Peyer's patch (tissue), 4 donors: ENCODE measurements at regions not wholly inside any gene's neighbourhood (a gene's known extent, or its start where the extent isn't known, plus 50 kb on each side); places are given as distances from the start of the nearest gene placed in this dataset.

Experiments used
- DNase-seq, 3 donors: peaks; one replicate each; pipeline ENCODE4 v3.0.0-alpha.2; 2017 to 2019
- H3K27ac ChIP-seq, 4 donors: fragments of 200-600 bp; sonication (generic); one replicate each; pipeline ENCODE4 v1.5.1; 2016 to 2019
- H3K27me3 ChIP-seq, 2 donors: fragments of 200-600 bp; sonication (generic); one replicate each; pipeline ENCODE4 v1.5.1; 2019
- H3K36me3 ChIP-seq, 3 donors: fragments of 200-600 bp; sonication (generic); one replicate each; pipeline ENCODE4 v1.5.1; 2016 to 2019
- H3K4me1 ChIP-seq, 4 donors: fragments of 200-600 bp; sonication (generic); one replicate each; pipeline ENCODE4 v1.5.1; 2016 to 2019
- H3K4me3 ChIP-seq, 4 donors: fragments of 200-600 bp; sonication (generic); 1 replicate in 3 of 4; 2 replicates in 1 of 4; pipeline ENCODE4 v1.5.1; 2016 to 2019; ENCODE audit warnings: mild to moderate bottlenecking in 1 of 4
- H3K9me3 ChIP-seq, 4 donors: fragments of 200-600 bp; sonication (generic); one replicate each; pipeline ENCODE4 v1.5.1; 2016 to 2019; ENCODE audit warnings: mild to moderate bottlenecking in 1 of 4
- CTCF ChIP-seq, 6 experiments: fragments of 450-650 bp in 4 of 6; fragments of 200-600 bp in 2 of 6; sonication (generic) in 1 of 6; IDR thresholded peaks; one replicate each; pipeline ENCODE4 v1.5.1; 2017 to 2019; ENCODE audit warnings: antibody characterized with exemption in 6 of 6, mild to moderate bottlenecking in 3 of 6, moderate library complexity in 1 of 6
- POLR2A ChIP-seq, 2 donors: fragments of 450-650 bp; IDR thresholded peaks; one replicate each; pipeline ENCODE4 v1.5.1; 2017; ENCODE audit warnings: antibody characterized with exemption in 2 of 2, mild to moderate bottlenecking in 2 of 2, moderate library complexity in 2 of 2

DNA sequence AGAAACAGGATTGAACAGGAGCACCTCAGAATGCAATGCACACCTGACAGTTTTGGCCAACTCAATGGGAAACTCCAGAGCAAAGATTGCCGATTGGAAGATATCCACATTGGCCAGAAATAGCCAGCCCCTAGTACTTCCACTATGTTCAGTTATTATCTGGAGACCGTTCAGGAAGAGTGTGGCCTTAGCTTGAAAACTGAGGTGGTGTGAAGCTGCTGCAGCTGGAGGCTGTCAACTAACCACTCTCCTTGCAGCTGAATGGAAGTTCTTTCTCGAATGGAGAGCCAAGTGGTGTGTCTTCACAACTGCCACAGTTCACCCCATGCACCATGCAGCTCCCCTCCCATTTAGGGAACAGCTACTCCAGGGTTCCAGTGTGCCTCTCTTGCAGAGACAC is 61.9 kb upstream of the DHX40 start:
- no peak for DNase-seq
- Histone ChIP-seq H3K27me3 (no peaks in the 10 kb centered on the region), H3K9me3 (no peaks in the 10 kb centered on the region), H3K36me3 (no peaks in the 10 kb centered on the region), H3K4me1 (no peaks in the 10 kb centered on the region), H3K4me3 (no peak overlapping the region), H3K27ac (no peak overlapping the region)
- TF ChIP-seq POLR2A (IDR thresholded peaks at IDR 0.05) = no peak
- no peak for TF ChIP-seq CTCF (IDR thresholded peaks at IDR 0.05)

DNA sequence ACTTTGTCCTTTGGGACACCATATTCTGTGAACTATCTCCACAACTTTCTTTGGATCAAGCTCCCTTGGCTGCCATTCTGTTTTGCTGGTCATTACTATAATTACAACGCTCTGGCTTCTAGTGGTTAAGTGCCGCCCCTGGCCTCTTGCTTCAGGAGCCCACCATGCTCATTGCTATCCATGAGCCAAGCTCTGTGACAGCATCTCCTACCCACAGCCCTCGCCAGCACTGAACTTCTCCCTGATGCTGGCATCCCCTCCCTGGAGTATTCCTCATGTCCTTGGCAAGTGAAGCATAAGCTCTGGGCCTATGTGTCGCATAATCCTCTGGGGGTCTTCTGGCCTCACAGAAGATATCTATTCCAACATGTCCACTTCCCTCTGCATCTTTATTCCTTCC is 60.6 kb upstream of the DHX40 start:
- Histone ChIP-seq H3K27me3 (no peaks in the 10 kb centered on the region), H3K4me1 (no peaks in the 10 kb centered on the region), H3K4me3 (no peak overlapping the region), H3K27ac (no peak overlapping the region), H3K9me3 (no peaks in the 10 kb centered on the region), H3K36me3 (no peaks in the 10 kb centered on the region)
- no peak for DNase-seq
- TF ChIP-seq CTCF (IDR thresholded peaks at IDR 0.05) = no peak
- TF ChIP-seq POLR2A (IDR thresholded peaks at IDR 0.05) = no peak

GRCh38 chr17:59505610-59506276 is 59.7 kb upstream of the DHX40 start:
- H3K27ac ChIP-seq = no peak overlapping the region
- no peaks in the 10 kb centered on the region for H3K9me3 ChIP-seq
- DNase-seq = no peak
- TF ChIP-seq POLR2A (IDR thresholded peaks at IDR 0.05) (no peak), CTCF (IDR thresholded peaks at IDR 0.05) (no peak)
- no peaks in the 10 kb centered on the region for H3K27me3 ChIP-seq
- H3K4me1 ChIP-seq = no peaks in the 10 kb centered on the region
- H3K36me3 ChIP-seq = no peaks in the 10 kb centered on the region
- no peak overlapping the region for H3K4me3 ChIP-seq

DNA sequence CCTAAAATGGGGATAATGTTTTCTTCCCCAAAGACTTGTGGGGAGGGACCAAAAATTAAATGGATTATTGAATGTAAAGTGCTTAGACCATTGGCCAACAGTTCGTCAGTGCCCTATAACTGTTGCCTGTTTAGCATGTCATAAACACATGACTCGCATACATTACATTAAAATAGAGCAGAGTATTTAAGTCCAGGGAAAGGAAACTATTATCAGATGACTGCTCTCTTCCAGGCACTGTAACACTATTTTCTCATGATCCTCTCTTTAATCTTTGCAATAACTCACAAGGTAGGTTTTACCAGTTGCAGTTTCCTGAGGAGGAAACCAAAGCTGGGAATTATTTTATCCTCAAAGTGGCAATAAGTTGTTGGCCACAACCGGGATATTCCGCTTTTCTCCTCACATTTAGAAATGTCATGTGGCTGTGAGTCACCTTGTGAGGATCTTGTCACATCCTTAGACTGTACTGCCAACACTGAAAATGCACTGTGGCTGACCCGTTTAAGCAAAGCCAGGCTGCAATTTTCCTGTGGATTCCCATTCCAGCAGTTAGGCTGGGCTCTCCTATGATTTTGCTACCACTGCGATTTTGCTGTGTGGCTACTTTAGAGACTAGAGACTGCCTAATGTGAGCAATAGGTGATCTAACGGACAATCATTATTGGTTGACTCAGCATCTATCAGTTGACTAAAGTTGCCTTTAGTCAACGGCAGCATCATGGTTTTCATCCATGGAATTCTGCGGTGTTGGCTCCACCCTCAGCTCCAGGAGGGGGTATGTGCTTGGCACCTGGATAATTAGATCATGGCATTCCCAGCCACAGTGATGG is 58.3 kb upstream of the DHX40 start:
- Histone ChIP-seq H3K4me3 (no peak overlapping the region), H3K36me3 (no peaks in the 10 kb centered on the region), H3K9me3 (no peaks in the 10 kb centered on the region), H3K27me3 (no peaks in the 10 kb centered on the region), H3K4me1 (no peaks in the 10 kb centered on the region), H3K27ac (no peak overlapping the region)
- no peak for TF ChIP-seq CTCF (IDR thresholded peaks at IDR 0.05)
- TF ChIP-seq POLR2A (IDR thresholded peaks at IDR 0.05) = no peak
- no peak for DNase-seq

- Histone ChIP-seq H3K4me3 (no peak overlapping the region), H3K9me3 (no peaks in the 10 kb centered on the region), H3K27ac (no peak overlapping the region), H3K27me3 (no peaks in the 10 kb centered on the region), H3K36me3 (no peaks in the 10 kb centered on the region), H3K4me1 (peaks cover 0 to 7% (median 1%) of the 10 kb centered on the region in 4 donors)
- TF ChIP-seq POLR2A (IDR thresholded peaks at IDR 0.05) = no peak
- no peak for TF ChIP-seq CTCF (IDR thresholded peaks at IDR 0.05)
- no peak for DNase-seq
Measured at GRCh38 chr17:59508999-59509625, 56.3 kb upstream of the DHX40 start.
